ENCODE measurements at regions not wholly inside any gene's neighbourhood (a gene's known extent, or its start where the extent isn't known, plus 50 kb on each side); places are given as distances from the start of the nearest gene placed in this dataset.
"Not testable (repeated sequence)": the region's sequence is repeated elsewhere in the genome, so short reads cannot be mapped to it uniquely, and the experiment has no call there.

- TF ChIP-seq CTCF (conservative IDR thresholded peaks at IDR 0.05 in 1 of 2, IDR thresholded peaks at IDR 0.05 in 1 of 2; ENCODE audit: extremely low read depth in 1 of 2, insufficient read depth in 1 of 2, low read depth in 1 of 2, low read length in 2 of 2); EZH2 (IDR thresholded peaks at IDR 0.05; ENCODE audit: borderline replicate concordance, low read length): not testable (repeated sequence)
Observed at GRCh38 chr5:96197767-96198166, 235.3 kb downstream of the PCSK1 start.

All from mammary epithelial cell (primary cell).